Esophagus muscularis mucosa (tissue), 4 donors: ENCODE measurements at regions not wholly inside any gene's neighbourhood (a gene's known extent, or its start where the extent isn't known, plus 50 kb on each side); places are given as distances from the start of the nearest gene placed in this dataset.

ENCODE experiments used
- DNase-seq: peaks from one replicate; pipeline ENCODE4 v3.0.0-alpha.2; 2017; ENCODE audit errors: extremely low spot score
- H3K27ac ChIP-seq, 4 donors: fragments of 200-600 bp; sonication (generic); replicated peaks in 1 of 4; 1 replicate in 3 of 4; 2 replicates in 1 of 4; pipeline ENCODE4 v1.5.1; 2016 to 2019; ENCODE audit warnings: mild to moderate bottlenecking in 1 of 4
- H3K27me3 ChIP-seq, 4 donors: fragments of 200-600 bp; sonication (generic); one replicate each; pipeline versions ENCODE4 v1.5.1 to v1.6.0; 2016 to 2019
- H3K36me3 ChIP-seq, 4 donors: fragments of 200-600 bp; sonication (generic); one replicate each; pipeline ENCODE4 v1.5.1; 2016 to 2019
- H3K4me1 ChIP-seq, 4 donors: fragments of 200-600 bp; sonication (generic); one replicate each; pipeline ENCODE4 v1.5.1; 2016 to 2019
- H3K4me3 ChIP-seq, 4 donors: fragments of 200-600 bp; sonication (generic); 1 replicate in 2 of 4; 2 replicates in 2 of 4; pipeline ENCODE4 v1.5.1; 2016 to 2019; ENCODE audit warnings: mild to moderate bottlenecking in 4 of 4, moderate library complexity in 1 of 4
- H3K9me3 ChIP-seq, 4 donors: fragments of 200-600 bp; sonication (generic); 1 replicate in 3 of 4; 2 replicates in 1 of 4; pipeline ENCODE4 v1.5.1; 2016 to 2019
- EP300 ChIP-seq: sonication (generic); formaldehyde crosslinking; IDR thresholded peaks from one replicate; pipeline ENCODE4 v1.6.1; 2017; ENCODE audit warnings: antibody characterized with exemption
- POLR2A ChIP-seq: fragments of 450-650 bp; IDR thresholded peaks from one replicate; pipeline ENCODE4 v1.6.1; 2017; ENCODE audit warnings: antibody characterized with exemption, moderate library complexity, mild to moderate bottlenecking, low read depth
- POLR2AphosphoS5 ChIP-seq, 2 donors: sonication (generic); formaldehyde crosslinking; IDR thresholded peaks; one replicate each; pipeline ENCODE4 v1.6.1; 2017; ENCODE audit warnings: antibody characterized with exemption in 2 of 2
- WGBS: methylation state at CpG from one replicate; pipeline ENCODE4 v1.1.5; 2018; 5-methylcytosine and 5-hydroxymethylcytosine counted together
- intact Hi-C: fragments of 100-400 bp; cut with DNase I; formaldehyde crosslinking; loops from one replicate; pipeline ENCODE4 v1.15.1; 2023
- TF ChIP-seq, protein P1 (sequence below), 3 experiments: fragments of 200-600 bp in 2 of 3; fragments of 450-650 bp in 1 of 3; sonication (generic) in 2 of 3; IDR thresholded peaks; one replicate each; pipeline ENCODE4 v1.5.1; 2017 to 2019; ENCODE audit warnings: antibody characterized with exemption in 3 of 3, mild to moderate bottlenecking in 2 of 3, moderate library complexity in 1 of 3

- H3K4me3 ChIP-seq, result no peak overlapping the region
- no peaks in the 10 kb centered on the region for H3K36me3 ChIP-seq
- H3K9me3 ChIP-seq, result no peaks in the 10 kb centered on the region
- H3K27ac ChIP-seq, result no peak overlapping the region
- TF ChIP-seq POLR2AphosphoS5 (IDR thresholded peaks at IDR 0.05), result no peak
- TF ChIP-seq, protein P1, sequence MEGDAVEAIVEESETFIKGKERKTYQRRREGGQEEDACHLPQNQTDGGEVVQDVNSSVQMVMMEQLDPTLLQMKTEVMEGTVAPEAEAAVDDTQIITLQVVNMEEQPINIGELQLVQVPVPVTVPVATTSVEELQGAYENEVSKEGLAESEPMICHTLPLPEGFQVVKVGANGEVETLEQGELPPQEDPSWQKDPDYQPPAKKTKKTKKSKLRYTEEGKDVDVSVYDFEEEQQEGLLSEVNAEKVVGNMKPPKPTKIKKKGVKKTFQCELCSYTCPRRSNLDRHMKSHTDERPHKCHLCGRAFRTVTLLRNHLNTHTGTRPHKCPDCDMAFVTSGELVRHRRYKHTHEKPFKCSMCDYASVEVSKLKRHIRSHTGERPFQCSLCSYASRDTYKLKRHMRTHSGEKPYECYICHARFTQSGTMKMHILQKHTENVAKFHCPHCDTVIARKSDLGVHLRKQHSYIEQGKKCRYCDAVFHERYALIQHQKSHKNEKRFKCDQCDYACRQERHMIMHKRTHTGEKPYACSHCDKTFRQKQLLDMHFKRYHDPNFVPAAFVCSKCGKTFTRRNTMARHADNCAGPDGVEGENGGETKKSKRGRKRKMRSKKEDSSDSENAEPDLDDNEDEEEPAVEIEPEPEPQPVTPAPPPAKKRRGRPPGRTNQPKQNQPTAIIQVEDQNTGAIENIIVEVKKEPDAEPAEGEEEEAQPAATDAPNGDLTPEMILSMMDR (IDR thresholded peaks at IDR 0.05), result no peak
- TF ChIP-seq POLR2A, result no peak
- TF ChIP-seq EP300, result no peak
- no peaks in the 10 kb centered on the region for H3K4me1 ChIP-seq
- H3K27me3 ChIP-seq, result no peaks in the 10 kb centered on the region
- intact Hi-C loops, result no loop called here
- DNase-seq, result no peak
Measured at GRCh38 chr1:221631556-221631955, 110.3 kb downstream of the DUSP10 start.

- intact Hi-C loops, result no loop called here
- no peak overlapping the region for H3K4me3 ChIP-seq
- no peaks in the 10 kb centered on the region for H3K9me3 ChIP-seq
- no peaks in the 10 kb centered on the region for H3K27me3 ChIP-seq
- no peak overlapping the region for H3K27ac ChIP-seq
- 84% methylated on average over 4 of the region's 4 CpGs for WGBS
- no peak for DNase-seq
- TF ChIP-seq POLR2A, result no peak
- no peaks in the 10 kb centered on the region for H3K36me3 ChIP-seq
- peaks cover 0 to 1% (median under 1%) of the 10 kb centered on the region in 4 donors for H3K4me1 ChIP-seq
Measured at GRCh38 chr1:221632072-221632471, 109.8 kb downstream of the DUSP10 start.

DNA sequence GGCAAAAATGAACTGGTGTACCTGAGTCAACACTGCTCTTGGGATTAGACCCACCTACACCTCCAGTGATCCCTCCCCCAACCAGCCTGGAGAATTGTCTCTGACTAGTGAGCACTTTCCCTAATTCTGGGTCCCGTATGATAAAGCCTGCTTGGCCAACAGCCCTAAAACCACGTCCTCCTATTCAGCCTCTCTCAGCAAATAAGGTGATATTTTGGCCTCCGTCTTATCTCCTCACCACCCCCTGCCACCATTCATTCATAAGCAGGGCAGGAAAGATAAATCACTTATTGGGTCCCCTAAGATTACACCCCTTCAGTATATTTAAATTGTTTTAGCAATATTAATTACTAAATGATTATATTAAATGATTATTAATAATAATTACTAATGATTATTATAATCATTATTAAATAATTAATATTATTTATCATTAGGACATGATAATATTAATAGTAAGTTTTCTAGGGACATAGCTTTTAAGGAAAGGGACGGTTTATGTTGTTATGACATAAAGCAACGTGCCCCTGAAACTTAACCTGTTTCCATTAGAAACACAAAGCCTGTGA lies 108.0 kb downstream of the DUSP10 start:
- H3K4me3 ChIP-seq, result no peak overlapping the region
- no peaks in the 10 kb centered on the region for H3K36me3 ChIP-seq
- no peaks in the 10 kb centered on the region for H3K9me3 ChIP-seq
- 86% methylated on average over 5 of the region's 5 CpGs for WGBS
- H3K27ac ChIP-seq, result no peak overlapping the region
- DNase-seq, result no peak
- TF ChIP-seq POLR2A (no peak), EP300 (no peak), POLR2AphosphoS5 (IDR thresholded peaks at IDR 0.05) (no peak)
- TF ChIP-seq, protein P1 (IDR thresholded peaks at IDR 0.05), result no peak
- no peaks in the 10 kb centered on the region for H3K27me3 ChIP-seq
- peaks cover 0 to 10% (median 4%) of the 10 kb centered on the region in 4 donors for H3K4me1 ChIP-seq
- intact Hi-C loops, result no loop called here

- 75% methylated on average over 2 of the region's 2 CpGs for WGBS
- H3K4me3 ChIP-seq, result no peak overlapping the region
- no peaks in the 10 kb centered on the region for H3K36me3 ChIP-seq
- peaks cover 0 to 10% (median 4%) of the 10 kb centered on the region in 4 donors for H3K4me1 ChIP-seq
- no peak for DNase-seq
- TF ChIP-seq, protein P1 (IDR thresholded peaks at IDR 0.05), result no peak
- TF ChIP-seq EP300, result no peak
- no peak for TF ChIP-seq POLR2AphosphoS5 (IDR thresholded peaks at IDR 0.05)
- TF ChIP-seq POLR2A, result no peak
- H3K27ac ChIP-seq, result no peak overlapping the region
- H3K9me3 ChIP-seq, result no peaks in the 10 kb centered on the region
- no peaks in the 10 kb centered on the region for H3K27me3 ChIP-seq
- intact Hi-C loops, result no loop called here
Measured at GRCh38 chr1:221634606-221635005, 107.3 kb downstream of the DUSP10 start.

- Histone ChIP-seq H3K36me3 (no peaks in the 10 kb centered on the region), H3K9me3 (no peaks in the 10 kb centered on the region), H3K4me3 (no peak overlapping the region), H3K27me3 (no peaks in the 10 kb centered on the region), H3K4me1 (peaks cover 0 to 10% (median 4%) of the 10 kb centered on the region in 4 donors), H3K27ac (no peak overlapping the region)
- intact Hi-C loops, result no loop called here
- 91% methylated on average over 2 of the region's 2 CpGs for WGBS
- no peak for DNase-seq
- no peak for TF ChIP-seq POLR2A
- TF ChIP-seq POLR2AphosphoS5 (IDR thresholded peaks at IDR 0.05), result no peak
- TF ChIP-seq, protein P1 (IDR thresholded peaks at IDR 0.05), result no peak
- no peak for TF ChIP-seq EP300
Measured at GRCh38 chr1:221635305-221635704, 106.6 kb downstream of the DUSP10 start.
